Esophagus squamous epithelium (tissue), 4 donors: ENCODE measurements at regions not wholly inside any gene's neighbourhood (a gene's known extent, or its start where the extent isn't known, plus 50 kb on each side); places are given as distances from the start of the nearest gene placed in this dataset.

Experiments used
- POLR2A ChIP-seq, 4 donors: fragments of 450-650 bp; IDR thresholded peaks; one replicate each; pipeline ENCODE4 v1.6.1; 2017; ENCODE audit warnings: antibody characterized with exemption in 4 of 4, mild to moderate bottlenecking in 4 of 4, moderate library complexity in 3 of 4
- TF ChIP-seq, protein P1 (sequence below), 6 experiments: fragments of 450-650 bp in 4 of 6; fragments of 200-600 bp in 2 of 6; sonication (generic) in 2 of 6; IDR thresholded peaks; one replicate each; pipeline ENCODE4 v1.5.1; 2016 to 2019; ENCODE audit warnings: antibody characterized with exemption in 6 of 6, mild to moderate bottlenecking in 4 of 6, moderate library complexity in 4 of 6

DNA sequence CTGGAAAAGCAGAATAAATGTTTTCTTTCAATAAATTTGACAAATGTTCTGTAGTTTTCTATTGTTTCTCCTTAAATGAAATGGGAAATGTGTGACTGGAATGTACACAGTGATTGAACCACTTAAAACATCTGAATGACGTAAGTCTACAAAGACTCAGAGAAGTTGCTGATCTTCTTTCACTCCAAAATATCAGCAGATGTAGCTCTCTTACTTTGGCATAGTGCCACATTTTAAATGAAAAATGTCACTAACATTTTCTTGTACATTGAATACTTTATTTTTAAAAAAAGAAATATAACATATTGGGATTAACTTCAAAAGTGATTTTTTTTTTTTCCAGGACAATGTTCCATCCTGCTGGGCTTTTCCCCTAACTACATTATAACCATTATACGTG lies 565.6 kb downstream of the TMEM182 start:
- TF ChIP-seq, protein P1, sequence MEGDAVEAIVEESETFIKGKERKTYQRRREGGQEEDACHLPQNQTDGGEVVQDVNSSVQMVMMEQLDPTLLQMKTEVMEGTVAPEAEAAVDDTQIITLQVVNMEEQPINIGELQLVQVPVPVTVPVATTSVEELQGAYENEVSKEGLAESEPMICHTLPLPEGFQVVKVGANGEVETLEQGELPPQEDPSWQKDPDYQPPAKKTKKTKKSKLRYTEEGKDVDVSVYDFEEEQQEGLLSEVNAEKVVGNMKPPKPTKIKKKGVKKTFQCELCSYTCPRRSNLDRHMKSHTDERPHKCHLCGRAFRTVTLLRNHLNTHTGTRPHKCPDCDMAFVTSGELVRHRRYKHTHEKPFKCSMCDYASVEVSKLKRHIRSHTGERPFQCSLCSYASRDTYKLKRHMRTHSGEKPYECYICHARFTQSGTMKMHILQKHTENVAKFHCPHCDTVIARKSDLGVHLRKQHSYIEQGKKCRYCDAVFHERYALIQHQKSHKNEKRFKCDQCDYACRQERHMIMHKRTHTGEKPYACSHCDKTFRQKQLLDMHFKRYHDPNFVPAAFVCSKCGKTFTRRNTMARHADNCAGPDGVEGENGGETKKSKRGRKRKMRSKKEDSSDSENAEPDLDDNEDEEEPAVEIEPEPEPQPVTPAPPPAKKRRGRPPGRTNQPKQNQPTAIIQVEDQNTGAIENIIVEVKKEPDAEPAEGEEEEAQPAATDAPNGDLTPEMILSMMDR (IDR thresholded peaks at IDR 0.05), result no peak
- TF ChIP-seq POLR2A (IDR thresholded peaks at IDR 0.05), result no peak
